GM19463 (cell line): ENCODE measurements at regions not wholly inside any gene's neighbourhood (a gene's known extent, or its start where the extent isn't known, plus 50 kb on each side); places are given as distances from the start of the nearest gene placed in this dataset.
"Not testable (repeated sequence)": the region's sequence is repeated elsewhere in the genome, so short reads cannot be mapped to it uniquely, and the experiment has no call there.

Experiments
- ATAC-seq: cut with Tn5 transposase; IDR thresholded peaks from one replicate; pipeline ENCODE4 v1.9.1; 2021; ENCODE audit warnings: mild to moderate bottlenecking, moderate library complexity; ENCODE audit not compliant: unreplicated experiment

DNA sequence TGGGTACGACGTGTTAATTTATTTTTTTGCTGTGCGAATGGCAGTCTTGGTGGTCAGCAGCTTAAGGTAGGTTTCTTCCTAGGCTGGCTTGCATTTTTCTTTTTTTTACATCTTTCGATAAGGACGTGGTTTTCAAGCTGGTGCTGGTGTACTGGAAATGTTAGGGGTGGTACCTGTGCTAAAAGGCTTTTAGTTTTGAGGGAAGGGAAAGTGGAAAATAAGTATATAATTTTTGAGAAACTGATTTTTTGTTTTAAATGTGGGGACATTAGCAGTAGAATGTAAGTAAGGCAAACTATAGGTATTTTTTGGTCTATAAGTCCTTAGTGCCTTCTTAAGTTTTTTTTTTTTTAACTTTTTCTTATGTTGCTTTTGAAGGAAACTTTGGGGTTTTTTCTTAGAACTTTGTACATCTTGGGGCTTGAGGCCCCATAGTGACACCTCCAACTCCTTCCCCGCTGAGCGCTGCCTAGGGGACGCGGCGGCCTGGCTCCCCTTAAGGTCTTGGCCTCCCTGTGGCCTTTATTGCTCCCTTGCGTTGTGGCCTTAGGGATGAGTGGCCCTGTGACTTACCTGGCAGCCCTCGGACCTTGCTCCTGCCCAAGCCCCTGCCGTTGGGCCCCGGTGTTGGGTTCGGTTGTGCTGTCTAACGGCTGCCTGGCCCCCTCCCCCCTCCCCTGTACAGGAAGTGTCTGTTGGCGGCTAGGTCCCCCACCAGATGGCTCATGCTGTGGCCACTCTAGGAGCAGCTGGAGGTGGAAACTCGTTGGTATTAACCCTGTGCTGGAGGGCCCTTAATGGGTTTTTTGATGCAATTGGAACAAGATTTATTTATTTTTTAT is 88.0 kb upstream of the RPRML start:
- ATAC-seq, result peak; percentile 74

- no peak for ATAC-seq
These were observed 87.0 kb upstream of the RPRML start for GRCh38 chr17:47066095-47066494.

GRCh38 chr17:47064684-47065083 is 85.6 kb upstream of the RPRML start:
- no peak for ATAC-seq

DNA sequence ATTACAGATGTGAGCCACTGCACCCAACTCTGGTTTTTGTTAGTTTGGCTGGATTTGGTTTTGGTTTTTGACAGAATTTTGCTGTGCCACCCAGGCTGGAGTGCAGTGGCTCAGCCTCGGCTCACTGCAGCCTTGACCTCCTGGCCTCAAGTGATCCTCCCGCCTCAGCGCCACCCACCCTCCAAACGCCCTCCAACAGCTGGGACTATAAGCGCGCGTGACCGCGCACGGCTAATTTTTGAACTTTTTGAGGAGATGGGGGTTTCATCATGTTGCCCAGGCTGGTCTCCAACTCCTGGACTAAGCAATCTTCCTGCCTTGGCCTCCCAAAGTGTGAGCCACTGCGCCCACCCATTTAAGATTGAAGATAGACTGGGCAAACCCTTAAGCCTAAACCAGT is 84.4 kb upstream of the RPRML start:
- ATAC-seq, result no peak

- not testable (repeated sequence) for ATAC-seq
These were observed 83.8 kb upstream of the RPRML start for GRCh38 chr17:47062851-47063250.

- ATAC-seq, result not testable (repeated sequence)
These were observed 81.0 kb upstream of the RPRML start for GRCh38 chr17:47060005-47060404.

DNA sequence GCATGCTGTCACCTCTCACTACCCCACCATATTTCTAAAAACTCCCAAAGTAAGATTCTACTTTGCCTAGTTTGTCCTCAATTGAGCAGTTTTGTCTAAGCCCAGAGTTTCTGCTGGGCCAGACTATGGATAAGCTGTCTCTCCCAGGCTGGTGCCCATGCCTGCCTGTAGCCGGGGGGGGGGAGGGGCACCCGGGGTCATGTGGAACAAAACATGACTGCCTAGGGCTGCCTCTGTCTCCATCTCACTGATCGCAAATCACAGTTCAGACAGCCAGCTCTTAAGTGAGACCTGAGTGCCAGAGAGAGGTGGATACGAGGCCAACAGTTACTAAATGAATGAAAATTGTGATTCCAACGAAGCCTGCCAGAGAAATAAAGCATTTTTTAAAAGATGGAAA is 78.8 kb upstream of the RPRML start:
- ATAC-seq, result no peak

DNA sequence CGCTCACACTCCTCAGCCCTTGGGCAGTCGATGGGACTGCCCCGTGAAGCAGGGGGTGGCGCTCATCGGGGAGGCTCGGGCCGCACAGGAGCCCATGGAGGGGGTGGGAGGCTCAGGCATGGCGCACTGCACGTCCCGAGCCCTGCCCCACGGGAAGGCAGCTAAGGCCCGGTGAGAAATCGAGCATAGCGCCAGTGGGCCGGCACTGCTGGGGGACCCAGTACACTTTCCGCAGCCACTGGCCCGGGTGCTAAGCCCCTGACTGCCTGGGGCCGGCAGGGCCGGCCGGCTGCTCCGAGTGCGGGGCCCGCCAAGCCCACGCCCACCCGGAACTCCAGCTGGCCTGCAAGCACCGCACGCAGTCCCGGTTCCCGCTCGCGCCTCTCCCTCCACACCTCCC is 78.2 kb upstream of the RPRML start:
- not testable (repeated sequence) for ATAC-seq

DNA sequence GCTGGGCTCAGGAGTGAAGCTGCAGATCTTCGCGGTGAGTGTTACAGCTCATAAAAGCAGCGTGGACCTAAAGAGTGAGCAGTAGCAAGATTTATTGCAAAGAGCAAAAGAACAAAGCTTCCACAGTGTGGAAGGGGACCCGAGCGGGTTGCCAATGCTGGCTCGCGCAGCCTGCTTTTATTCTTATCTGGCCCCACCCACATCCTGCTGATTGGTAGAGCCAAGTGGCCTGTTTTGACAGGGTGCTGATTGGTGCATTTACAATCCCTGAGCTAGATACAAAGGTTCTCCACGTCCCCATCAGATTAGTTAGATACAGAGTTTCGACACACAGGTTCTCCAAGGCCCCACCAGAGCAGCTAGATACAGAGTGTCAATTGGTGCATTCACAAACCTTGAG is 77.6 kb upstream of the RPRML start:
- ATAC-seq, result not testable (repeated sequence)
